GM12878 (cell line): ENCODE measurements at regions not wholly inside any gene's neighbourhood (a gene's known extent, or its start where the extent isn't known, plus 50 kb on each side); places are given as distances from the start of the nearest gene placed in this dataset.

Experiments
- ATAC-seq: fragments of 200-7000 bp; cut with Tn5 transposase; 3 replicates; pipeline ENCODE4 v1.9.1; 2020; ENCODE audit warnings: mild to moderate bottlenecking, moderate library complexity
- BruUV-seq: library from RNA; stranded (reverse); fragments of 400-500 nt; replicated peaks from 2 replicates; lab custom pipeline; 2021; lab: Mats Ljungman, UMichigan
- CTCF ChIA-PET: fragments of 300-600 bp; sonication (Branson Sonifier 250); formaldehyde crosslinking; extraction: SDS; loops from one replicate; lab custom pipeline; 2021; ENCODE audit warnings: inconsistent platforms; lab: Yijun Ruan, JAX
- POLR2A ChIA-PET: fragments of 350-600 bp; formaldehyde crosslinking; extraction: SDS; loops from one replicate; lab custom pipeline; 2021; ENCODE audit warnings: inconsistent platforms; lab: Charles Lee
- RAD21 ChIA-PET: fragments of 300-600 bp; sonication (Branson Sonifier 250); formaldehyde crosslinking; loops from one replicate; lab custom pipeline; 2023; ENCODE audit warnings: antibody characterized with exemption; ENCODE audit not compliant: unreplicated experiment; lab: Charles Lee
- SMC1A ChIA-PET: fragments of 300-600 bp; sonication (Branson Sonifier 250); formaldehyde crosslinking; loops from one replicate; lab custom pipeline; 2023; ENCODE audit not compliant: unreplicated experiment, uncharacterized antibody; lab: Charles Lee
- DNase-seq: peaks from one replicate; pipeline ENCODE4 v3.0.0-alpha.2; 2011; ENCODE audit warnings: low read depth, low spot score
- FAIRE-seq: peaks from 3 replicates; lab custom pipeline; 2011; peaks lifted over from hg19 to GRCh38; lab: Jason Lieb, UNC
- H2AFZ ChIP-seq: 2 replicates; pipeline ENCODE4 v1.6.0; 2011; ENCODE audit warnings: low read depth, low read length, control low read depth; ENCODE audit not compliant: control insufficient read depth
- H3K27ac ChIP-seq: 2 replicates; pipeline ENCODE4 v1.5.1; 2011; ENCODE audit warnings: control low read depth; ENCODE audit not compliant: control insufficient read depth, insufficient read depth
- H3K27me3 ChIP-seq, 2 experiments: replicated peaks in 1 of 2; 2 replicates each; pipeline versions ENCODE4 v1.6.0 to v1.6.1; 2011; ENCODE audit warnings: low read length in 1 of 2; ENCODE audit not compliant: control insufficient read depth in 2 of 2, insufficient read depth in 2 of 2
- H3K36me3 ChIP-seq, 2 experiments: 2 replicates each; pipeline ENCODE4 v1.5.1; 2011; ENCODE audit warnings: low read length in 1 of 2; ENCODE audit not compliant: control insufficient read depth in 2 of 2, insufficient read depth in 2 of 2
- H3K4me1 ChIP-seq: 2 replicates; pipeline ENCODE4 v1.6.1; 2011; ENCODE audit warnings: mild to moderate bottlenecking, low read length, moderate library complexity, mixed read lengths; ENCODE audit not compliant: control insufficient read depth, insufficient read depth
- H3K4me2 ChIP-seq: 2 replicates; pipeline ENCODE4 v1.6.0; 2011; ENCODE audit warnings: control low read depth; ENCODE audit not compliant: control insufficient read depth, insufficient read depth
- H3K4me3 ChIP-seq: fragments of 200-600 bp; sonication (generic); 2 replicates; pipeline ENCODE4 v1.5.1; 2016
- H3K79me2 ChIP-seq: 2 replicates; pipeline ENCODE4 v1.6.0; 2011; ENCODE audit warnings: low read length; ENCODE audit not compliant: control insufficient read depth, insufficient read depth
- H3K9ac ChIP-seq: 2 replicates; pipeline ENCODE4 v1.8.0; 2011; ENCODE audit warnings: low read length, control low read depth, mixed read lengths; ENCODE audit not compliant: control insufficient read depth, insufficient read depth
- H3K9me3 ChIP-seq: replicated peaks from 3 replicates; pipeline ENCODE4 v1.5.1; 2011; ENCODE audit warnings: mild to moderate bottlenecking, low read length; ENCODE audit not compliant: control insufficient read depth, insufficient read depth
- H4K20me1 ChIP-seq: 2 replicates; pipeline ENCODE4 v1.6.0; 2011; ENCODE audit not compliant: control insufficient read depth, insufficient read depth
- FOS ChIP-seq: IDR thresholded peaks from 3 replicates; pipeline ENCODE4 v1.6.1; 2011; ENCODE audit warnings: borderline replicate concordance; ENCODE audit not compliant: insufficient read length; ENCODE audit errors: extremely low read depth
- KLF5 ChIP-seq: fragments of 450-650 bp; IDR thresholded peaks from 2 replicates; pipeline ENCODE4 v1.6.1; 2014; ENCODE audit warnings: mild to moderate bottlenecking; ENCODE audit not compliant: partially characterized antibody
- MYC ChIP-seq: IDR thresholded peaks from 2 replicates; pipeline ENCODE4 v1.6.1; 2011; ENCODE audit warnings: mild to moderate bottlenecking, low read length, moderate library complexity, inconsistent platforms; ENCODE audit not compliant: insufficient read depth, insufficient replicate concordance, insufficient read length, severe bottlenecking
- SMARCA5 ChIP-seq: fragments of 450-650 bp; IDR thresholded peaks from 2 replicates; pipeline ENCODE4 v1.6.1; 2017; ENCODE audit warnings: mild to moderate bottlenecking
- SP1 ChIP-seq: IDR thresholded peaks from one replicate; pipeline ENCODE4 v1.6.1; 2011; ENCODE audit warnings: low read depth, low read length
- ZNF217 ChIP-seq: fragments of 450-650 bp; IDR thresholded peaks from 2 replicates; pipeline ENCODE4 v1.6.1; 2017; ENCODE audit warnings: antibody characterized with exemption, mild to moderate bottlenecking
- ZSCAN29 ChIP-seq: fragments of 450-650 bp; IDR thresholded peaks from 2 replicates; pipeline ENCODE4 v1.6.1; 2017; ENCODE audit warnings: mild to moderate bottlenecking, moderate library complexity
- WGBS: methylation state at CpG from one replicate; pipeline ENCODE4 v1.1.6; 2016; ENCODE audit warnings: low lambda C conversion rate; ENCODE audit not compliant: insufficient replicate concordance, insufficient coverage; ENCODE audit errors: missing lambda C conversion rate; 5-methylcytosine and 5-hydroxymethylcytosine counted together
- in situ Hi-C: fragments of 300-500 bp; cut with MboI; formaldehyde crosslinking; loops from 9 replicates; pipeline ENCODE4 v1.14.3; 2018; ENCODE audit warnings: mixed read lengths
- intact Hi-C: fragments of 100-400 bp; cut with micrococcal nuclease; formaldehyde crosslinking; loops from one replicate; pipeline ENCODE4 v1.14.2; 2022; ENCODE audit not compliant: unreplicated experiment
- TF ChIP-seq, protein P1 (sequence below): fragments of 450-650 bp; IDR thresholded peaks from 2 replicates; pipeline ENCODE4 v1.6.1; 2017; ENCODE audit warnings: antibody characterized with exemption, mild to moderate bottlenecking, moderate library complexity
- TF ChIP-seq, protein P2 (sequence below): fragments of 450-650 bp; conservative IDR thresholded peaks from 2 replicates; pipeline ENCODE4 v1.6.1; 2017; ENCODE audit warnings: mild to moderate bottlenecking, moderate library complexity
- TF ChIP-seq, protein P3 (sequence below): fragments of 450-650 bp; IDR thresholded peaks from 2 replicates; pipeline ENCODE4 v1.6.1; 2014; ENCODE audit warnings: mild to moderate bottlenecking
- TF ChIP-seq, protein P4 (sequence below): fragments of 150-350 bp; IDR thresholded peaks from 2 replicates; pipeline ENCODE4 v1.6.1; 2016; ENCODE audit warnings: low read depth, low read length
- TF ChIP-seq, protein P5 (sequence below): IDR thresholded peaks from 2 replicates; pipeline ENCODE4 v1.6.1; 2012; ENCODE audit warnings: low read length, inconsistent platforms

DNA sequence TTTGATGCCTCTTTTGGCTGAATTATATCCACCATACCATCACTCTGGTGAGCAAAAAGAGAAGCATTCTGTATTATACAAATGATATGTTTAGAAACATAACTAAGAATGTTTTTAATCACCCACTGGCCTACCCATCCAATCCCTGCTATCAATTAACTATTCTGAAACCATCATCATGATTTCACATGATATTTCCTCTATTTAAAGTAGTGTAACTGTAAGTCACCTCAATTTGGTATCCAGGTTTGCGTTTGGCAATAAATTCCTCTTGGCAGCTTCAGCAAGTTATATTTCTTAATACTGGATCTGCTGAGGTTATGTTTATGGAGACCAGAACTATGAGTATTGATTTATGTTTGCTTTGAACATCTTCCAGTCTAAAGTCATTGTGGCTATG, 332.1 kb downstream of the UTRN start (continued):
- TF ChIP-seq, protein P1, sequence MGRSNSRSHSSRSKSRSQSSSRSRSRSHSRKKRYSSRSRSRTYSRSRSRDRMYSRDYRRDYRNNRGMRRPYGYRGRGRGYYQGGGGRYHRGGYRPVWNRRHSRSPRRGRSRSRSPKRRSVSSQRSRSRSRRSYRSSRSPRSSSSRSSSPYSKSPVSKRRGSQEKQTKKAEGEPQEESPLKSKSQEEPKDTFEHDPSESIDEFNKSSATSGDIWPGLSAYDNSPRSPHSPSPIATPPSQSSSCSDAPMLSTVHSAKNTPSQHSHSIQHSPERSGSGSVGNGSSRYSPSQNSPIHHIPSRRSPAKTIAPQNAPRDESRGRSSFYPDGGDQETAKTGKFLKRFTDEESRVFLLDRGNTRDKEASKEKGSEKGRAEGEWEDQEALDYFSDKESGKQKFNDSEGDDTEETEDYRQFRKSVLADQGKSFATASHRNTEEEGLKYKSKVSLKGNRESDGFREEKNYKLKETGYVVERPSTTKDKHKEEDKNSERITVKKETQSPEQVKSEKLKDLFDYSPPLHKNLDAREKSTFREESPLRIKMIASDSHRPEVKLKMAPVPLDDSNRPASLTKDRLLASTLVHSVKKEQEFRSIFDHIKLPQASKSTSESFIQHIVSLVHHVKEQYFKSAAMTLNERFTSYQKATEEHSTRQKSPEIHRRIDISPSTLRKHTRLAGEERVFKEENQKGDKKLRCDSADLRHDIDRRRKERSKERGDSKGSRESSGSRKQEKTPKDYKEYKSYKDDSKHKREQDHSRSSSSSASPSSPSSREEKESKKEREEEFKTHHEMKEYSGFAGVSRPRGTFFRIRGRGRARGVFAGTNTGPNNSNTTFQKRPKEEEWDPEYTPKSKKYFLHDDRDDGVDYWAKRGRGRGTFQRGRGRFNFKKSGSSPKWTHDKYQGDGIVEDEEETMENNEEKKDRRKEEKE: no peak

DNA sequence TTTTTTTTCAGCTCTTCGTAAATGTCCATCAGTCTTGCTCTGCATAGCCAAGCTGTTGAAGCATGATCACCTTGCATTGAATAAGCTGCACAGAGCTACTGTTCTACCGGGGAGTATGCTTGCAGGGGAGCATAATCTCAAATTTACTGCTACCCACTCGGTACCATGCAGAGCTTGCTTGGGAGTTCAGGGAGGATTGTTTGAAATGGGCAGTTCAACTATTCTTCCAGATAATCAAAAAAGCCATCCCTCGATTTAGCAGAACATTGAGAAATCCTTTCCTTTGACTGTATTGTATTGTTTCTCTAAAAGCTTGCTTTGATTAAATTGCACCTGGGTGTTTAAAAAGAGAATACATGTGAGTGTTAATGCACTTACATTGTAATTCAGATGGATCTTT, 332.6 kb downstream of the UTRN start:
- ATAC-seq (no peak), FAIRE-seq (no peak), DNase-seq (no peak)
- H3K36me3 ChIP-seq: no peaks in the 10 kb centered on the region
- no peak overlapping the region for H3K4me3 ChIP-seq
- 97% methylated on average over 4 of the region's 4 CpGs for WGBS
- in situ Hi-C loops (no loop called here), intact Hi-C loops (no loop called here)
- ChIA-PET SMC1A (interaction anchor here (0.6 to 1.1 kb wide), 3 partner anchors 12 to 104 kb away, joined by 3 to 5 read pairs (median 3); no protein-coding TSS in a partner anchor), RAD21 (interaction anchor here (0.7 kb wide), 1 partner anchor 161 kb away, joined by 3 read pairs; no protein-coding TSS in a partner anchor), CTCF (interaction anchor here (1.5 kb wide), 1 partner anchor 15 kb away, joined by 4 read pairs; no protein-coding TSS in a partner anchor), POLR2A (no interaction called here)
- H3K27ac ChIP-seq: no peak overlapping the region
- H3K79me2 ChIP-seq: no peaks in the 10 kb centered on the region
- no TSS peak for BruUV-seq
- H3K4me2 ChIP-seq: no peak overlapping the region
- no peak overlapping the region for H2AFZ ChIP-seq
- peaks cover 3% of the 10 kb centered on the region; the same call in 1 of the 2 replicates for H3K4me1 ChIP-seq
- H3K9me3 ChIP-seq: no peaks in the 10 kb centered on the region
- no peaks in the 10 kb centered on the region for H3K27me3 ChIP-seq
- no peaks in the 10 kb centered on the region for H4K20me1 ChIP-seq
- no peak overlapping the region for H3K9ac ChIP-seq
- TF ChIP-seq SMARCA5 (no peak), SP1 (no peak), ZSCAN29 (no peak), ZNF217 (no peak), KLF5 (no peak), MYC (no peak), FOS (no peak)
- TF ChIP-seq, protein P2, sequence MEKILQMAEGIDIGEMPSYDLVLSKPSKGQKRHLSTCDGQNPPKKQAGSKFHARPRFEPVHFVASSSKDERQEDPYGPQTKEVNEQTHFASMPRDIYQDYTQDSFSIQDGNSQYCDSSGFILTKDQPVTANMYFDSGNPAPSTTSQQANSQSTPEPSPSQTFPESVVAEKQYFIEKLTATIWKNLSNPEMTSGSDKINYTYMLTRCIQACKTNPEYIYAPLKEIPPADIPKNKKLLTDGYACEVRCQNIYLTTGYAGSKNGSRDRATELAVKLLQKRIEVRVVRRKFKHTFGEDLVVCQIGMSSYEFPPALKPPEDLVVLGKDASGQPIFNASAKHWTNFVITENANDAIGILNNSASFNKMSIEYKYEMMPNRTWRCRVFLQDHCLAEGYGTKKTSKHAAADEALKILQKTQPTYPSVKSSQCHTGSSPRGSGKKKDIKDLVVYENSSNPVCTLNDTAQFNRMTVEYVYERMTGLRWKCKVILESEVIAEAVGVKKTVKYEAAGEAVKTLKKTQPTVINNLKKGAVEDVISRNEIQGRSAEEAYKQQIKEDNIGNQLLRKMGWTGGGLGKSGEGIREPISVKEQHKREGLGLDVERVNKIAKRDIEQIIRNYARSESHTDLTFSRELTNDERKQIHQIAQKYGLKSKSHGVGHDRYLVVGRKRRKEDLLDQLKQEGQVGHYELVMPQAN: no peak
- TF ChIP-seq, protein P3, sequence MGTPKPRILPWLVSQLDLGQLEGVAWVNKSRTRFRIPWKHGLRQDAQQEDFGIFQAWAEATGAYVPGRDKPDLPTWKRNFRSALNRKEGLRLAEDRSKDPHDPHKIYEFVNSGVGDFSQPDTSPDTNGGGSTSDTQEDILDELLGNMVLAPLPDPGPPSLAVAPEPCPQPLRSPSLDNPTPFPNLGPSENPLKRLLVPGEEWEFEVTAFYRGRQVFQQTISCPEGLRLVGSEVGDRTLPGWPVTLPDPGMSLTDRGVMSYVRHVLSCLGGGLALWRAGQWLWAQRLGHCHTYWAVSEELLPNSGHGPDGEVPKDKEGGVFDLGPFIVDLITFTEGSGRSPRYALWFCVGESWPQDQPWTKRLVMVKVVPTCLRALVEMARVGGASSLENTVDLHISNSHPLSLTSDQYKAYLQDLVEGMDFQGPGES: no peak
- TF ChIP-seq, protein P4, sequence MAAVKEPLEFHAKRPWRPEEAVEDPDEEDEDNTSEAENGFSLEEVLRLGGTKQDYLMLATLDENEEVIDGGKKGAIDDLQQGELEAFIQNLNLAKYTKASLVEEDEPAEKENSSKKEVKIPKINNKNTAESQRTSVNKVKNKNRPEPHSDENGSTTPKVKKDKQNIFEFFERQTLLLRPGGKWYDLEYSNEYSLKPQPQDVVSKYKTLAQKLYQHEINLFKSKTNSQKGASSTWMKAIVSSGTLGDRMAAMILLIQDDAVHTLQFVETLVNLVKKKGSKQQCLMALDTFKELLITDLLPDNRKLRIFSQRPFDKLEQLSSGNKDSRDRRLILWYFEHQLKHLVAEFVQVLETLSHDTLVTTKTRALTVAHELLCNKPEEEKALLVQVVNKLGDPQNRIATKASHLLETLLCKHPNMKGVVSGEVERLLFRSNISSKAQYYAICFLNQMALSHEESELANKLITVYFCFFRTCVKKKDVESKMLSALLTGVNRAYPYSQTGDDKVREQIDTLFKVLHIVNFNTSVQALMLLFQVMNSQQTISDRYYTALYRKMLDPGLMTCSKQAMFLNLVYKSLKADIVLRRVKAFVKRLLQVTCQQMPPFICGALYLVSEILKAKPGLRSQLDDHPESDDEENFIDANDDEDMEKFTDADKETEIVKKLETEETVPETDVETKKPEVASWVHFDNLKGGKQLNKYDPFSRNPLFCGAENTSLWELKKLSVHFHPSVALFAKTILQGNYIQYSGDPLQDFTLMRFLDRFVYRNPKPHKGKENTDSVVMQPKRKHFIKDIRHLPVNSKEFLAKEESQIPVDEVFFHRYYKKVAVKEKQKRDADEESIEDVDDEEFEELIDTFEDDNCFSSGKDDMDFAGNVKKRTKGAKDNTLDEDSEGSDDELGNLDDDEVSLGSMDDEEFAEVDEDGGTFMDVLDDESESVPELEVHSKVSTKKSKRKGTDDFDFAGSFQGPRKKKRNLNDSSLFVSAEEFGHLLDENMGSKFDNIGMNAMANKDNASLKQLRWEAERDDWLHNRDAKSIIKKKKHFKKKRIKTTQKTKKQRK: no peak
- TF ChIP-seq, protein P5, sequence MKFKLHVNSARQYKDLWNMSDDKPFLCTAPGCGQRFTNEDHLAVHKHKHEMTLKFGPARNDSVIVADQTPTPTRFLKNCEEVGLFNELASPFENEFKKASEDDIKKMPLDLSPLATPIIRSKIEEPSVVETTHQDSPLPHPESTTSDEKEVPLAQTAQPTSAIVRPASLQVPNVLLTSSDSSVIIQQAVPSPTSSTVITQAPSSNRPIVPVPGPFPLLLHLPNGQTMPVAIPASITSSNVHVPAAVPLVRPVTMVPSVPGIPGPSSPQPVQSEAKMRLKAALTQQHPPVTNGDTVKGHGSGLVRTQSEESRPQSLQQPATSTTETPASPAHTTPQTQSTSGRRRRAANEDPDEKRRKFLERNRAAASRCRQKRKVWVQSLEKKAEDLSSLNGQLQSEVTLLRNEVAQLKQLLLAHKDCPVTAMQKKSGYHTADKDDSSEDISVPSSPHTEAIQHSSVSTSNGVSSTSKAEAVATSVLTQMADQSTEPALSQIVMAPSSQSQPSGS: no peak
